ENCODE measurements at regions not wholly inside any gene's neighbourhood (a gene's known extent, or its start where the extent isn't known, plus 50 kb on each side); places are given as distances from the start of the nearest gene placed in this dataset.

DNA sequence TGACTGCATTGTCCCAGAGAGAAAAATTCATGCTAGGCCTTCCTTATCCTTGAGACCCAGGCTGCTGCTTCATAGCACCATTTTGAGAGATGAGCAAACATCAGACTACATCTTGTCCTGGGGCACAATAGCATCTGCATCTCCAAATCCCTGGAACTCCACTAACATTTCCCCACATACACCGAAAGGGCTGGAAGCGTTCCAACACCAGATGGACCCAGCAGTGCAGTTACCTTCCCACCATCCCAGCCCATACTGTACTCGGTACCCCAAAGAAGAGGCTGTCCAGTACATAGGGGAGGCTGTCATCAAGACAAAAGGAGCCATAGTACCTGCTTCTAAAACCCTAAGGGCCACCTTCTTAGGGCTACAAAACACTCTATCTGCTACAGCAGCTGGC, 547.2 kb upstream of the CHORDC1 start:
- no peak for TF ChIP-seq EZH2 (IDR thresholded peaks at IDR 0.05; ENCODE audit: borderline replicate concordance, low read length)
- TF ChIP-seq, protein P1, sequence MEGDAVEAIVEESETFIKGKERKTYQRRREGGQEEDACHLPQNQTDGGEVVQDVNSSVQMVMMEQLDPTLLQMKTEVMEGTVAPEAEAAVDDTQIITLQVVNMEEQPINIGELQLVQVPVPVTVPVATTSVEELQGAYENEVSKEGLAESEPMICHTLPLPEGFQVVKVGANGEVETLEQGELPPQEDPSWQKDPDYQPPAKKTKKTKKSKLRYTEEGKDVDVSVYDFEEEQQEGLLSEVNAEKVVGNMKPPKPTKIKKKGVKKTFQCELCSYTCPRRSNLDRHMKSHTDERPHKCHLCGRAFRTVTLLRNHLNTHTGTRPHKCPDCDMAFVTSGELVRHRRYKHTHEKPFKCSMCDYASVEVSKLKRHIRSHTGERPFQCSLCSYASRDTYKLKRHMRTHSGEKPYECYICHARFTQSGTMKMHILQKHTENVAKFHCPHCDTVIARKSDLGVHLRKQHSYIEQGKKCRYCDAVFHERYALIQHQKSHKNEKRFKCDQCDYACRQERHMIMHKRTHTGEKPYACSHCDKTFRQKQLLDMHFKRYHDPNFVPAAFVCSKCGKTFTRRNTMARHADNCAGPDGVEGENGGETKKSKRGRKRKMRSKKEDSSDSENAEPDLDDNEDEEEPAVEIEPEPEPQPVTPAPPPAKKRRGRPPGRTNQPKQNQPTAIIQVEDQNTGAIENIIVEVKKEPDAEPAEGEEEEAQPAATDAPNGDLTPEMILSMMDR (conservative IDR thresholded peaks at IDR 0.05 in 1 of 2, IDR thresholded peaks at IDR 0.05 in 1 of 2; ENCODE audit: extremely low read depth in 1 of 2, insufficient read depth in 1 of 2, low read depth in 1 of 2, low read length in 2 of 2): no peak
